ENCODE measurements at regions not wholly inside any gene's neighbourhood (a gene's known extent, or its start where the extent isn't known, plus 50 kb on each side); places are given as distances from the start of the nearest gene placed in this dataset.

DNA sequence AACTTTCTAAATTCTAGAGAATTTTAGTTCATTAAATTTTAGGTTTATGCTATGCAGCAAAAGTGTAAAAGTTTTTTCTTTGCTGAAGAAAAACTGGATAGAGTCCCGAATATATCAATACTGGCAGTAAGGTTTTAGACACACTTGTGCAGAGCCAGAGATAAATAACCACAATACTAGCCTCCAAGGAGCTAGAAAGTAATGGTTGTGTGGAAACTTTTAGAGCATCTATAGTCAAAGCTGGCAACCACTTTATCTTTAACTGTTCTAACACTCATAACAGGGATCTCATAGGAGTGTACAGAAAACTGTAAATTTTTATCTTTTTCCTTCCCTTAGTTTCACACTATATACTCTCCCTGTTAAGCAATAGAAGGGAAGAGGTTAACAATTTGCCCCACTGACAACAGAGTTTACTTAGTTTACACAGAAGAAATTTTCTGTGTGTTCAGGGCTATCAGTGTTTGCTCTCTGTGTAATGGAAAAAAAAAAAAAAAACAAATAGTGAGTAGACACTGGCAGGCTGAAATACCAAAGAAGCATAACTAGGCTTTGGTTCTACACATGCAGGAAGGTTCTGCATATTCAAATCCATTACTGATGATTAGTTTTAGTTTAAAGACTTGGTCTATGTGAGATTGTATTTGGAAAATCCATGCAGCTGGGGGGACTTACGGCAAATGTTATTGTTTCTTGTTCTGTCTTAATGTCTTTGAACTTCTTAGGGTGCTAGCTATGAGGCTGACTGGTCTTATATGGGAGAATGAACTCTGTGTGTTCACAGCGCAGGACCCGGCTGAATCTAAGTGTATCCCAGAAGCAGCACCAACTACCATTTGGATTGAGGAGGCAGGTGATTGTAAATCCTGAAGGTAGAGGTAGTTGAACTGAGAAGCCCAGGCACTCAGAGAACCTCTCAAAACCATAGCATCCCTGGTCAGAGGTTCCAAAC, 187.6 kb downstream of the PCSK1 start:
- no peak for DNase-seq (ENCODE audit: low read depth in 3 of 3)

DNA sequence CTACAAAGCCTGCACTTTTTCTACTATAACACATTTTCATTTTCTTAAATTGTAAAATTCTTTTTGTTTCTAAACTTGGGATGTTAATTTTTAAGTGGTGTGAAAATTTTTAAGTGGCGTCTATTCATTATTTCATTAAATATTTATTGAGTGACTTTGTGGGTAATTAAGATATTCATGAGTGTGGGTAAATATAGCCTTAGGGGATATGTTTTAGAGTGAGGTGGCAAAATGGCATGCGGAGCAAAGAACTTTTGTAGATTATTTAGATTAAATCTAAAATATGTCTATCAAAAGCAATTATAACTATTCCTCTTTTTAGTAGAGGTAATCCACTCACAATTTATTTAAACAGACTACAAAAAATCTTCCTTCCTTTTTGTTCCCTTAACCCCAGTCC, 188.4 kb downstream of the PCSK1 start:
- no peak for DNase-seq (ENCODE audit: low read depth in 3 of 3)

DNA sequence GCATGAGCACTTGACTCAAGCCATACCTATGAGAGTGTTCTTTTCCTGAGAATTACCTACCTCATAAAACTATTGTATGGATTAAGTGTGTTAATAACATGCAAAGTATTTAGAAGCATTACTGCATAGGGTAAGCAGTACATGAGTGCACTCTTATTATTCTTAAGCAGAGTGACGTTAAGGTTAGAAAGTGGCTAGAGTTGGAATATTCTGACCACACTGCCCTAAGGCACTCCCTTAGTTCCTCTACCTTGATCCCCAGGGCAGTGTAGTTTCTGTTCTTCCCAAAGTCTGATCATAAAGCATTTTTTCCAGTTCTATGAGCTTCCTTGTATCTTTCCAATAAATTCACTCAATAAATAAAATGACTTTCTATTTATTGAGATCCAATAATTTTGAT, 189.2 kb downstream of the PCSK1 start:
- DNase-seq (ENCODE audit: low read depth in 3 of 3) = no peak

DNA sequence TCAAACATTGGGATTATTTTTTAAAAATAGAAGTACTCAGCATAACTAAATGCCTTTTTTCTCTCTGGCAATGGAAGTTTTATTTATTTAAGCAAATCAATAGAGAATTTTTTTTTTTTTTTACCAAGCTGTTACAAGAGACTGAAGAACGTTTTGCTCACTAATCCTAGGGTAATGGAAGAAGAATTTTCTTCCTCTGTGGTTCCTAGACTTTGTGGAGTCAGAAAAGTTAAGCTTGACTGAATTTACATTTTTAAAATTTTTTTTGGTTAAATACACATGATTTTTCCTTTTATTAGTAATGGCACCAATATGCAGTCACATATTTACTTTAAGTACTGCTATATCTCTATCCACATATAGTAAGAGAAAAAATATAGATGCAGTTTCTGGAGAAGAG, 189.8 kb downstream of the PCSK1 start:
- no peak for DNase-seq (ENCODE audit: low read depth in 3 of 3)

DNA sequence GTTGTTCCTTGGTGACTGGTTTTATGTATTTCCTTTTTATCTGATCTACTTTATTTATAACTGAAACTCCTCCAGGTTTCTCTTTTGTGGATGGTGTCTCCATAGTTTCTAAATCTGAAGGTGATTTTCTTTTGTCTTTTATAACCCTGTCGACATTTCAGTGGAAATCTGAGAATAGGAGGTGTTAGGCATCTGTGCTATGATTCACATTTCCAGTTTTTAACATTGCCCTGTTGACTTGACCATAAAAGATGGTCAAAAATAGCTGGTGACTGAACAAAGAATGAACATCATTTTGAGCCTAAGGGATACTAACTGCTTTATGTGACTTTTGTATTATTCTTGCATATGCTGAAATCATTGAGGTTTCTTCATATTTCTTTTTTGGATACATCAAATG, 190.5 kb downstream of the PCSK1 start:
- DNase-seq (ENCODE audit: low read depth in 3 of 3) = no peak

DNA sequence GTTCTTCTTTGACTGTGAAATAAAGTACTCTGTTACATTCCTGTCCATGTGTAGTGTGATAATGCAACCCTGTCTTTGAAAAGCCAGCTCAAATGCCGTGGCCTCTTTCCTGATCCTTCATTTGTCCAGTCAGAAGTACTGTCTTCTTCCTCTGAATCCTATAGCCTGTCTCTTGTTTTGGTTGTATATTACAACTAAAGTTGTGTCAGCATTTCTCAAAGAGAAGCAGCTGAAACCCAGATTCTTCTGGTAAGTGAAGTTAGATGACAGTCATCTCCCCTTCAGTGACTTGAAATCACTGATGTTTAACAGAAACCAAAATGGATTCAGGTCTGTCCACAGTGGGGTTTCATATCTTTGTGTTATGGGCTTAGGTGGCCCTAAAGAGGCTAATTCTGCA, 196.2 kb downstream of the PCSK1 start:
- DNase-seq (ENCODE audit: low read depth in 3 of 3) = no peak

DNA sequence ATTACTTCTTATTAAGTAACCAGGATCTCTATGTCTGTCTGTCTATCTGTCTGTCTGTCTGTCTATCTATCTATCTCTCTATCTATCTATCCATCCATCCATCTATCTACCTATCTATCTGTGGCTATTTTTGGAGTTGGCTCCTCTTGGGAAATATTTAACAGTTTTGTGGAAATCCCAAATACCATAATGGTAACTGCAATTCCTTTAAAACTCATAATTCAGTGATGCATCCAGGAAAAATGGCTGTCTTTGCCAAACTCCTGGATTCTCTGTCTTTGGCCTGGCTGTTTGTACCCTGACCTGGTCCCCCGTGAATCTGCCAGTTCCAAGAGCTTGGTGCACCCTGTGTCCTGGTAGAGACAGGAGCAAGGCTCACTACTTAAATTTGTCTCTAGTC, 197.0 kb downstream of the PCSK1 start:
- DNase-seq (ENCODE audit: low read depth in 3 of 3) = no peak

DNA sequence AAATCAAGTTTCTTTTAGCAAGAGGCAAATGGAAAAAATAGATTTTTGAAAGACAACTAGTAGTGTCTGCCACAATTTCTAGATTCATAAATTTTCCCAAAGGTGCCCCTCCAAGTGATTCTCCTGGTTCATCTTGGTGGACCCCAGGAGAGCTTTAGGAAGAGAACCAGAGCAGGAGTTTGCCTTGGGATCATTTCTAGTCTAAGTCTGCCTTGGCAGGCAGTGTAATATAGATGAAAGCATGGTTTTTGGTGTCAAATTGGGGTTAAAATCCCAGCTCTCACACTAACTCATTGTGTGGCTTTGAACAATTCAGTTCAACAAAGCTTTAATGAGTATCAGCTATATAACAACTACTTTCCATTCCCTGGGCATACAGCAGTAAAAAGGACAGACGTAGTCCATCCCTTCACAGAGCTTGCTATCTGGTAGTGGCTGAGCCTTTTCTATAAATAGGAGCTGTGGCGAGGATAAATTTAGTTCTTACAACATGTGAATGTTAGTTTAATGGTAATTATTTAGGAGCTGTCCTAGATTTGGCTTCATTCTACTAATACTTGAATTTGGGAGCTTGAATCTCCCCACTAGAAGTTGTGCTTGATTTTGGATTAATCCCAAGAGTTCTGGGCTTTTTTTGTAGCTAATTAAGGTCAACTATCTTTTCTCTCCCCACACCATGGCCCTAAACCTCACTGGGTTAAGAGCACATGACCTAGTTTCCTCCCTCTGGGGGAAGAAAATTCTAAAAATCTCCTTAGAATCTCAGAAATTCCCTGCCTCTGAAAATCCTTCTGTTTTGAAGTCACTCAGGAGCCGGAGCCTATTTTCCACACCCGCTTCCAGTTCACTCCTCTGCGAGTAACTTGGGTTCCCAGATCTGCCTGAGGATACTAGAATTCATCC, 197.8 kb downstream of the PCSK1 start:
- DNase-seq (ENCODE audit: low read depth in 3 of 3) = no peak

DNA sequence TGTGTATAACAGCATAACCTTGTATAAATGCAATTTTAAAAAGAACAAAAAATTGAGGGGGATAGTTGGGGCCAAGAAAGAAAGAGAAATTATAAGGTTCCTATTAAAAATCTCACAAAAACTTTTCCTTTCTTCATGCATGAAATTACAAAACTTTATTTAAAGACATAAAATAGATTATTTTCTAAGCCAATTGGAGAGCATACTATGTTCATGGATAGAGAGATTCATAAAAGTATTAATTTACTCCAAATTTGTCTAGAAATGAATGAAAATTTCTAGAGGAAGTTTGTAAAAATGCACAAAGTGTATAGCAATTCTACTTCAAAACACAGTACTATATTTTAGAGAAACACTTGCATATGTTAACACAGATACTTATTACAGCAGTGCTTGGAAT, 200.4 kb downstream of the PCSK1 start:
- no peak for DNase-seq (ENCODE audit: low read depth in 3 of 3)

DNA sequence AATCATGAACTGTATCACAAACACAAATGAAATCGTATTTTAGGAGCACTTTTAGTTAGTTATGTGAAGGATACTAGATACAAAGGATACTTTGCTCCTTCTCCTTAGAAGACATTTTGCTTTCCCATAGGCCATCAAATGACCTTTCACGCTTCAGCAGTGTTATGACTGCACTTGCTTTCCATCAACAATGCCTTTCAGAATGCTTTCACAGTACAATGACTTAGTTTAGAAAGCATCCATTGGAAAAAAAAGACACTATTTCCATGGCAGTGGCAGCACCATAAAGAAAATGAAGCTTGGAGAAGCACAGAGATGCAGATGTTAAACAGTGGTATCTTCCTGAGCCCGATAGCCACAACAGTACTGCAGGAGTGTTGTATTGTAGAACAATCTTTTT, 203.9 kb downstream of the PCSK1 start:
- no peak for DNase-seq (ENCODE audit: low read depth in 3 of 3)

DNA sequence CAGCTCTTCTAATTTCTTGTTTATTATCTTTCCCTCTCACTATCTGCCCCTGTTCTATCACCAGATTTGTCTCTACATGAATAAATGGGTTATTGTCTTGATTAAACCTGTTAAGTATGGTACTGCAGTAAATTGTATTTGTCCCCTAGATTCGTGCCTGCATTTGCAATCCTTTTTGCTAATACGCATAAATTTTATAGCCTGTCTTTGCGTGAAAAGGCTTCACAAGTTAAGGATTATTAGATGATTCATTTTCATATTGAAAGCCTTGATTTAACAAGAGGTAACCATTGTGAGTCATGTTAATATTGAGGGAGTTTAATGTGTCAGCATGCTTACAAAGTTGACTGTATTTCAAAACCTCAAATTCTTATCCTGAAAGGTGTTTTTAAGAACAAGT, 204.6 kb downstream of the PCSK1 start:
- no peak for DNase-seq (ENCODE audit: low read depth in 3 of 3)

DNA sequence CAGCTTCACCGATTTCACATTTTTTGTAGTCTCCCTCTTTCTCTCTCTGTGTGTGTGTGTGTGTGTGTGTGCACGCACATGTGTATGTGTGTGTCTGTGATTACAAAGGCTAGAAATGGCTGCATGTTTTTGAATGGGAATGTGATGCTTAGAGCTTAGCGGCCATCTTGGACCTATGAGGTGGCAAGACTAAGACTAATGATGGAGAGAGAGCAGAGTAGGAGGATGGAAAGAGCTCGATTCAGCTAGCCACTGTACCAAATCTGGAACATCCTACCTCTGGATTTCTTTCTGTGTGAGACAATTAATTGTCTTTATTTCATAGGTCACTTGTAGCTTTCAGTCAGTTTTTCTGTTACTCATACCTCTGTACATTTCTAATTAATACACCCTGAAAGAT, 205.1 kb downstream of the PCSK1 start:
- DNase-seq (ENCODE audit: low read depth in 3 of 3) = no peak

DNA sequence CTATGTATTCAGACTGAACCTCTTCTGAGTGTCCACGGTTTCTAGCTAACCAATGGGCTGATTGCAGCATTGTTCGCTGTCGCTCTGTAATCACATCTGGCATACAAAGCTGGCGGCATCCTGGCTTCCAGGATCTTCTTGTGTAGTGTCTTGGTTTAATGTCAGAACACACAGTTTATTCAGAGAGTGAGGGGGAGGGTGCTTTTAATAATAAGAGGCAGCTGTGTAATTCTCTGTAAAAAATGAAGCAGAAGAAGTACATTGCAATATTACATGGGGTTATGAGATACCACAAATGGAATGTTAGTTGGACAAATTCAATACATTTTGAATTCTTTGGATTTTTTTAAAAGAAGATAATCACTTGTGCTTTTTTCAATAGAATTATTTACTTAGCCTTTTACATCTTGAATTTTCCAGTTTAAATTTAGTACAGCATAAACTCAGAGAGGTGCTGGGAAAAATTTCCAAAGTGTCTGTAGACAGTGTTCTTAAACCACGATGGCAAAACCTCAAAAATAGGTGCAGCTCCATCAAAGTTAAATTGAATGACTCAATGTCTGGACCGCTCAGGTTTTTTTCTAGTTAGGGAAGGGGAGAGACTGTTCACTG, 206.0 kb downstream of the PCSK1 start:
- DNase-seq (ENCODE audit: low read depth in 3 of 3) = no peak

DNA sequence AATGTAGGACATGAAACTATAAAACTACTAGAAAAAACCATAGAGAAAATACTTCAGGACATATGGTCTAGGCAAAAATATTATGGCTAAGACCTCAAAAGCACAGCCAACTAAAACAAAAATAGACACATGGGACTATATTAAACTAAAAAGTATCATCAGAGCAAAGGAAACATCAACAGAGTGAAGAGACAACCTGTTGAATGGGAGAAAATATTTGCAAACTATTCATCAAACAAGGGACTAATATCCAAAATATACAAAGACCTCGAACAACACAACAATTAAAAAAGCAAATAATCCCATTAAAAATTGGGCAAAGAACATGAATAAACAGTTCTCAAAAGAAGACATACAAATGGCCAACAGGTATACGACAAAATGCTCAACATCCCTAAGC, 210.9 kb downstream of the PCSK1 start:
- DNase-seq (ENCODE audit: low read depth in 3 of 3) = no peak

DNA sequence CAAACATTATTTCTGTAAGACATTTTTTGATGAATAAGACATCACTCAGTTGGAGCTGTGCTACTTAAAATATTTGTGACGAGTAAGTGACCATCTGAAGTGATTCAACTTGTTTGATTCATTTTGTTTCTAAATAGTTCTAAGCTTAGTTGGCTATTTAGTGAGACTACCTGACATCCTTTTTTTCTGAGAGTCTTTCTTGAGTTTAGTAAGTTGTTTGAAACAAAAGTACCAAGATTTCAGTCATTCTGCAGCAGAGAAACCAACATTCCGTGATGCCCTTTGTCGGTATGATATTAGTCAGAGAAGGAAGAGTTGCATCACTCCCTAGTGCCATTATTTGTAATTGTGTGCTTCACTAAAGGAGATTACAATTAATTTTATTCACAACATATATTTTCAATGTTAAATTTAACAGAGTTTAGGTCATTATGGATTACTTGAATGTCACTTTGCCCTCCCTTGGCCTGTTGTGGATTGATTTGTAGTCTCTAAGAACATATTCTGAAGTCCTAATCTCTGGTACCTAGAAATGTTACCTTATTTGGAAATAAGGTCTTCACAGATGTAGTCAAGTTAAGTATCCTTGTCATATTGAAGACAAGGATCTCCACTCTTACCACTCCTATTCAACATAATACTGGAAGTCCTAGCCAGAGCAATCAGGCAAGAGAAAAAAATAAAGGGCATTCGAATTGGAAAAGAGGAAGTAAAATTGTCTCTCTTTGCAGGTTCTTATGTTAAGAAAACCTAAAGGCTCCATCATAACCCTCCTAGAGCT, 212.2 kb downstream of the PCSK1 start:
- no peak for DNase-seq (ENCODE audit: low read depth in 3 of 3)

DNA sequence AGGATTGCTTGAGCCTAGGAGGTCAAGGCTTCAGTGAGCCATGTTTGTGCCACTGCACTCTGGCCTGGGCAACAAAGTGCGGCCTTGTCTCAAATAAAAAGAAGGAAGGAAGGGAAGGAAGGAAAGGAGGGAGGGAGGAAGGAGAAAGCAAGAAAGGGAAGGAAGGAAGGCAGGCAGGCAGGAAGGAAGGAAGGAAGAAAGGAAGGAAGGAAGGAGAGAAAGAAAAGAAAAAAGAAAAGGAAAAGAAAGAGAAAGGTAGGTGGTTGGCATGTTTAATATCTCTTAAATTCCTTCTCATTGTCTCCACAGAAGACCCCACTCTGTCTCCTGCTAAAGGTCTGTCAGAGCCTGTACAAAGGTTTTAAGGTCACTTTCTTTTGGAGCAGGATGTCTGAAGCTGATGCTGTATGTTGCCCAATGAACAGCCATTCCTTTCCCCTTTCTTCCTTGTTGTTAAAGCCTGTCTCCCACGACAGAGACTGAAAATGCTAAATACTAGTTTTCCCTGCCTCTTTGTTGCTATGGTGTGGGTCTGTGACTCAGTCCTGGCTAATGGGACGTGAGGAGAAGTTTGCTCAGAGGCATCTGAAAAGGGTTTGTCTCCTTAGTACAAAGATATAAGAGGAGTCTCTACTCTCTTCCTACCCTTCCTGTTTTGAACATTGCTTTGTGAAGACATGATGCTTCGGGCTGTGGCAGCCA, 213.3 kb downstream of the PCSK1 start:
- no peak for DNase-seq (ENCODE audit: low read depth in 3 of 3)

DNA sequence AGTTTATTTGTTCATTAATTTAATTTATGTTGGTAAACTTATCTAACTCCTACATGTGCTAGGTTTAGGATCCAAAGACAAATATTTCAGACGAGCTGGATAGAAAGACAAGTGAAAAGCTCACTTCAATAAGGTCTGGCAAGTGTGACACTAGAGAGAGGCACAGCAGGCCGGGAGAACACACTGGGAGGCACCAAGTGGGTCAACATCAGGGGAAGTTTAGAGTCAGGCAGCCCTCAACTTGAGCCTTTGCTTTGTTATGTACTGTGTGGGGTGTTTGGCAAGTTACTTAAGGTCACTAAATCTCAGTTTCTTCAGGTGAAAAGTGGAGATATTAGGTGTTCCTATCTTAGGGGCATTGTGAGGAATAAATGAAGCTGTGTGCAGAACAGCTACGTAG, 214.4 kb downstream of the PCSK1 start:
- no peak for DNase-seq (ENCODE audit: low read depth in 3 of 3)

DNA sequence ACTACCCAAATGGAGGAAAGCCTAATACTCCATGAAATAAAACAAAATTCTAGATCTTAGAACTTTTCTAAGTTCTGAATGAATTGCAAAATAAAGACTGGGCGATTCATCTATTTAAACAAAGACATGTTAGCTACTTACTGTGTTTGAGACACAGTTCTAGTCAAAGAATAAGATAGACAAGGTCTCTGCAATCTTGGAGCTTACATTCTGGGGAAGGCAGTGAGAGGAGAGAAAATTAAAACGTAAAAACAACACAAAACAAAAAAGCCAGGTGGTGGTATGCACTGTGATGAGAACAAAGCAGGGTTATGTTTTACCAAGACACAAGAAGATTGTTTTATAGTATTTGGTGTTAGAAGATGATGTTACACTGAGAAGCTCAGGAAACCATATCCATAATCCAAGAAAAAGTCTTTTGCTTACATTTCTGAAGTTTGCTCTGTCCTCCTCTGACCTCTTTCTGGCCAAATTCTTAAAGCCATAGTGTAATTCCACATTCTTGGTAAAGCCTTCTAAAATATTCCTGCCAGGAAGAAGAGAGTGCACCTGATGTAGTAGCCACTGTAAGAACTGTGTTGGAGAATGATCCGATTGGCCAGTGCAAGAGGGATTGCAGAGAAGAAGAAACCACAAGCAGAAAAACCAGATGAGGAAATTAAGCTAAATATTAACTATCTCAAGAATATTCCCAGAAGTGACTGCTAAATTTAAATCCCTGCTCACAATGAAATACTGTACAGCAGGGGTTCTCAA, 218.4 kb downstream of the PCSK1 start:
- no peak for DNase-seq (ENCODE audit: low read depth in 3 of 3)

DNA sequence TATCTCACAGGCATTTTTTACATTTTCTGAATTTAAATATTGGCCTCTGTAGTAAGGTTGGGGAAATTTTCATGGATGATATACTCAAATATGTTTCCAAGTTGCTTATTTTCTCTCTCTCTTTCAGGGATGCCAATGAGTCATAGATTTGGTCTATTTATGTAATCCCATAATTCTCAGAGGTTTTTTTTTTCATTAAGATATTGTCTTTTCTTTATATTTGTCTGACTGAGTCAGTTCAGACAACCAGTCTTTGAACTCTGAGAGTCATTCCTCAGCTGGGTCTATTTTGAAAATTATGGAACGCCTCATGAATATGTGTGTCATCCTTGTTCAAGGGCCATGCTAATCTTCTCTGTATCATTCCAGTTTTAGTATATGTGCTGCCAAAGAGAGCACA, 223.2 kb downstream of the PCSK1 start:
- DNase-seq (ENCODE audit: low read depth in 3 of 3) = no peak

DNA sequence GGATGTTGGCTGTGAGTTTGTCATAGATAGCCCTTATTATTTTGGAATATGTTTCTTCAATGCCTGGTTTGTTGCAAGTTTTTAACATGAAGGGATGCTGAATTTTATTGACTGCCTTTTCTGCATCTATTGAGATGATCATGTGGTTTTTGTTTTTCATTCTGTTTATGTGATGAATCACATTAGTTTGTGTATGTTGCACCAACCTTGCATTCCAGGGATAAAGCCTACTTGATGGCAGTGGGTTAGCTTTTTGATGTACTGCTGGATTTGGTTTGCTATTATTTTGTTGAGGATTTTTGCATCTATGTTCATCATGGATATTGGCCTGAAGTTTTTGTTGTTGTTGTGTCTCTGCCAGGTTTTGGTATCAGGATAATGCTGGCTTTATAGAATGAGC, 225.6 kb downstream of the PCSK1 start:
- no peak for DNase-seq (ENCODE audit: low read depth in 3 of 3)
